GM23248 (cell line): ENCODE measurements at regions not wholly inside any gene's neighbourhood (a gene's known extent, or its start where the extent isn't known, plus 50 kb on each side); places are given as distances from the start of the nearest gene placed in this dataset.

Experiments used
- EZH2 ChIP-seq: fragments of 200-600 bp; sonication (generic); IDR thresholded peaks from 2 replicates; pipeline ENCODE4 v1.6.1; 2018; ENCODE audit warnings: antibody characterized with exemption, mild to moderate bottlenecking; ENCODE audit not compliant: insufficient read depth, poor library complexity, severe bottlenecking
- EZH2phosphoT487 ChIP-seq: fragments of 200-600 bp; sonication (generic); IDR thresholded peaks from 2 replicates; pipeline ENCODE4 v1.6.1; 2018; ENCODE audit warnings: antibody characterized with exemption, moderate library complexity, mild to moderate bottlenecking, low read depth; ENCODE audit not compliant: insufficient read depth

GRCh38 chr15:68491415-68492106 lies 59.6 kb upstream of the ITGA11 start:
- TF ChIP-seq EZH2phosphoT487 (no peak), EZH2 (no peak)
